ENCODE measurements at regions not wholly inside any gene's neighbourhood (a gene's known extent, or its start where the extent isn't known, plus 50 kb on each side); places are given as distances from the start of the nearest gene placed in this dataset.

DNA sequence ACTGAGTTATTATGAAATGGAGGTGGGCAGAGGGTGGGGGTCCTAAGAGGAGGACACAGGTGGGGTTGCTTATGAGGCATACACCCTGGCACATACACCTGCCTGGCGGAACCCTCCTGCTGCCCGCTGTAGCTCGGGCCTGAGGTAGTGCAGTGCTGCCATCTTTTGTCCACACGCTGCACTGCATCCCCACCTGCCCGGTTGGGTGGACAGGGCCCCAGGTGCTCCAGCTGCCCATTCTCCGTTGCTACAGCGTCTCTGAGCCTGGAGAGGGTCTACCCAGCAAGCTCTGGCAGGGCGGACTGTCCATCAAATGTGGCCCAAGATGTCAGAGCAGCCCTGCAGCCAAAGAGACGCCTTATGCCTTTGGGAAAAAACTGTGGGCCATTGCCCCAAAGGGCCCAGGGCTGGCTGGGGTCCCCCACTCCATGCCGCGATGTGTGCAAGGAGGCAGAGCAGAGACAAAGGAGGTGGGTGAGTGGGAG lies 131.2 kb downstream of the BUD13 start:
- Histone ChIP-seq H3K9me3 (peaks cover 0 to 11% (median 0%) of the 10 kb centered on the region in 4 donors), H3K4me3 (no peak overlapping the region), H3K27me3 (no peaks in the 10 kb centered on the region), H3K4me1 (no peaks in the 10 kb centered on the region), H3K27ac (no peak overlapping the region), H3K36me3 (no peaks in the 10 kb centered on the region)
- TF ChIP-seq POLR2A (IDR thresholded peaks at IDR 0.05) (no peak), EP300 (IDR thresholded peaks at IDR 0.05) (no peak)
- TF ChIP-seq, protein P1, sequence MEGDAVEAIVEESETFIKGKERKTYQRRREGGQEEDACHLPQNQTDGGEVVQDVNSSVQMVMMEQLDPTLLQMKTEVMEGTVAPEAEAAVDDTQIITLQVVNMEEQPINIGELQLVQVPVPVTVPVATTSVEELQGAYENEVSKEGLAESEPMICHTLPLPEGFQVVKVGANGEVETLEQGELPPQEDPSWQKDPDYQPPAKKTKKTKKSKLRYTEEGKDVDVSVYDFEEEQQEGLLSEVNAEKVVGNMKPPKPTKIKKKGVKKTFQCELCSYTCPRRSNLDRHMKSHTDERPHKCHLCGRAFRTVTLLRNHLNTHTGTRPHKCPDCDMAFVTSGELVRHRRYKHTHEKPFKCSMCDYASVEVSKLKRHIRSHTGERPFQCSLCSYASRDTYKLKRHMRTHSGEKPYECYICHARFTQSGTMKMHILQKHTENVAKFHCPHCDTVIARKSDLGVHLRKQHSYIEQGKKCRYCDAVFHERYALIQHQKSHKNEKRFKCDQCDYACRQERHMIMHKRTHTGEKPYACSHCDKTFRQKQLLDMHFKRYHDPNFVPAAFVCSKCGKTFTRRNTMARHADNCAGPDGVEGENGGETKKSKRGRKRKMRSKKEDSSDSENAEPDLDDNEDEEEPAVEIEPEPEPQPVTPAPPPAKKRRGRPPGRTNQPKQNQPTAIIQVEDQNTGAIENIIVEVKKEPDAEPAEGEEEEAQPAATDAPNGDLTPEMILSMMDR (IDR thresholded peaks at IDR 0.05) = peak in 3 of 5 experiments; percentile 12 to 37 (median 34)
- no peak for DNase-seq (ENCODE audit: low spot score in 2 of 2)
- whole genome bisulfite sequencing, 2 donors = 27 to 37% methylated on average over 10 to 11 of the region's 11 CpGs

DNA sequence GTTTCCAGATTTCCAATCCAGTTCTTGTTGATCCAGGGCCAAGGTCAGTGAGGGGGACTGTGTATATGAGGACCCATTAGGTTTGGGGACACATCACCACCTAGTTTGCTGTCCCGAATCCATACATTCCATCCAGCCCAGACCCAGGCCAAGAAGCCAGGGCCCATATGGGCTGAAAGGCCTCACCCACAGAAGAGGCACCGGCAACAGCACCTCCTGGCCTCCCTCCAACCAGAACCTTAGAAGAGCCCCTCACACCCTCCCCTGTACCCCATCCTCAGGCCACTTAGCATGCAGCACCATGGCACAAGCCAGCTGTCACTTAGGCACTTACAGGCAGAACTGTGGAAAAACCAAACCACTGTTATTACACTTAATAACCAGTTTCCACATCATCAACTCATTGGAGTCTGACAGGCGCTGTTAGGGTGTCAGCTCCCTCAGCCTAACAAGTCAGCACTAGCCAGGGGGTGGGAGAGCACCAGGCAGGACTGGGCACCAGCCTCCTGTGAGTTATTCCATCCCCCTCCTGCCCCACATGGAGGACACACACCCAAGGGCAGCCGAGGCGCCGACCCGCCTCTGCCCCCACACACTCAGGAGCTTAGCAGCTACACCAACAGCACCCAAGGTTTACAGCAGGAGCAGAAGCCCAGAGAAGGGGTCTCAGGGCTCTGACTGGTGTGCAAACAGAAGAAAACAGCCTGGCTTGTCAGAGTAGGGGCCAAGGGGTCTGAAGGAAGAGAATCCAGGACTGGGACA lies 132.0 kb downstream of the BUD13 start:
- DNase-seq (ENCODE audit: low spot score in 2 of 2) = no peak
- TF ChIP-seq, protein P1 (IDR thresholded peaks at IDR 0.05) = no peak
- TF ChIP-seq EP300 (IDR thresholded peaks at IDR 0.05) (no peak), POLR2A (IDR thresholded peaks at IDR 0.05) (no peak)
- H3K27ac ChIP-seq = no peak overlapping the region
- no peaks in the 10 kb centered on the region for H3K4me1 ChIP-seq
- H3K4me3 ChIP-seq = no peak overlapping the region
- 81 to 88% methylated on average over 7 of the region's 7 CpGs for WGBS, 2 donors
- H3K36me3 ChIP-seq = no peaks in the 10 kb centered on the region
- H3K27me3 ChIP-seq = no peaks in the 10 kb centered on the region
- H3K9me3 ChIP-seq = peaks cover 0 to 6% (median 0%) of the 10 kb centered on the region in 4 donors

DNA sequence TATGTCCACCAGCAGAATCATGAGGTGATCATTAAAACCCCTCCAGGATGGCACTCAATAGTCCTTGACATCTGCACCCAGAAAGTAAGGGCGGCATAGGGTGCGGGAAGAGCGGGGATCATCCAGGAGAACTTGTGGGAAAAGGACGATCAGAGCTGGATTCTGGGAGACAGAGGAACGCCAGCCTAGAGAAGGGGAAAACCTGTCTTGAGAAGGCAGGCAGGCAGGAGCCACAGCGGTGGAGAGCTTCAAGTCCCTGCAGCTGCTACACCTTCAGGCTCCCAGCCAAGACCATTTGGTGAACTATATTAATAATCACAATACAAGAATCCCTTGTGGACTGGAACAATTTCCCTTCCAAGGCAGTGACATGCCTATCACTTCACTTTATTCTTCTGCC lies 134.3 kb downstream of the BUD13 start:
- TF ChIP-seq, protein P1 (IDR thresholded peaks at IDR 0.05) = no peak
- TF ChIP-seq POLR2A (IDR thresholded peaks at IDR 0.05) (no peak), EP300 (IDR thresholded peaks at IDR 0.05) (no peak)
- Histone ChIP-seq H3K4me1 (no peaks in the 10 kb centered on the region), H3K27me3 (no peaks in the 10 kb centered on the region), H3K4me3 (no peak overlapping the region), H3K36me3 (no peaks in the 10 kb centered on the region), H3K27ac (no peak overlapping the region), H3K9me3 (peaks cover 0 to 7% (median 0%) of the 10 kb centered on the region in 4 donors)
- WGBS, 2 donors = 82 to 86% methylated on average over 6 of the region's 6 CpGs
- no peak for DNase-seq (ENCODE audit: low spot score in 2 of 2)

DNA sequence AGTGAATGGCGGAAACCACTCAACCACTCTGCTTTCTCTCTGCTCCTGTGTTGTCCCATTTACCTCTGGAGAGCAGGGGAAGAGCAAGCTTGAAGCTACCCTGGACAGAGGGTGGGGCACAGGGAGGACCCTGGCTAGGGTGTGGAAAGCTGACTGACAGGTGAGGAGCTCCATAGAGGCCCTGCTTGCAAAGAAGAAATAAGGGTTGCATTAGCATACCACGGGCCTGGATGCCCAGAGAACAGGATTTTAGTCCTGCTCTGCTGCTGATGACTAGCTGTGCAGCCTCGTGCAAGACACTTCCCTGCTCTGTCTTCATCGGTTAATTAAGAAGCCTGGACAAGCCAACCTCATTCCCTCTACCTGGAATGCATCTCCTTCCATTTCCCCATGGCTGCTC lies 135.0 kb downstream of the BUD13 start:
- no peak for DNase-seq (ENCODE audit: low spot score in 2 of 2)
- Histone ChIP-seq H3K4me1 (no peaks in the 10 kb centered on the region), H3K27ac (no peak overlapping the region), H3K27me3 (no peaks in the 10 kb centered on the region), H3K4me3 (no peak overlapping the region), H3K36me3 (no peaks in the 10 kb centered on the region), H3K9me3 (peaks cover 0 to 7% (median 0%) of the 10 kb centered on the region in 4 donors)
- no peak for TF ChIP-seq EP300 (IDR thresholded peaks at IDR 0.05)
- TF ChIP-seq, protein P1 (IDR thresholded peaks at IDR 0.05) = no peak
- TF ChIP-seq POLR2A (IDR thresholded peaks at IDR 0.05) = no peak
- WGBS, 2 donors = 64 to 71% methylated on average over 4 of the region's 4 CpGs

DNA sequence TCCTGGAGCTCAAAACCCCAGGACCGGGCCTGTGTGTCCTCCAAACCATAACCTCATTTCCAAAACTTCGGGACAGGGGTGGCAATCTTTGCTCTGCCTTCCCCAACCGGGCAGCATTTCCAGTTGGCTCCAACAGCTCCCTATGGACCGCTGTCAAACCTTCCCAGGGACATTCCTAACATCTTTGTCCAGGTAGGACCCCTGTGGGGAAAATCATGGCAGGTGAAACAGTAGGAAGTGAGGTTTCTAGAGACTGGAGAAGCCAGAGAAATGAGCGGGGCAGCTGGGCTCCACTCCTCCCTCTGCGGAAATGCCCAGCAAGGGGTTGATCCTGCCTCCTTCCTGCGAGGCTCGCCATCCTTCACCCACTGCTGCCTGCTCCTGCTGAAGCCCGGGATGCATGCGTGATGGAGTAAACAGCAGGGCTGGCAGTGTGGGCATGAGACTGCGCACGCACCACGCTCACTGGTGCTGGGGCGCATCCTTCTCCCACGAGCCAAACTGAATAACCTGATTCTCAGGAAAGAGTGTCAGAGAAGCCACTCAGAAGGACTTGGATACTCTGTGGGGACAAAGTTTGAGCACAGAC lies 136.4 kb downstream of the BUD13 start:
- Histone ChIP-seq H3K4me1 (no peaks in the 10 kb centered on the region), H3K27ac (no peak overlapping the region), H3K36me3 (no peaks in the 10 kb centered on the region), H3K27me3 (no peaks in the 10 kb centered on the region), H3K4me3 (no peak overlapping the region), H3K9me3 (peaks cover 0 to 7% (median 0%) of the 10 kb centered on the region in 4 donors)
- DNase-seq (ENCODE audit: low spot score in 2 of 2) = no peak
- WGBS, 2 donors = 71 to 81% methylated on average over 15 of the region's 15 CpGs
- no peak for TF ChIP-seq EP300 (IDR thresholded peaks at IDR 0.05)
- TF ChIP-seq, protein P1 (IDR thresholded peaks at IDR 0.05) = no peak
- TF ChIP-seq POLR2A (IDR thresholded peaks at IDR 0.05) = no peak
